H7 (cell line): ENCODE measurements at regions not wholly inside any gene's neighbourhood (a gene's known extent, or its start where the extent isn't known, plus 50 kb on each side); places are given as distances from the start of the nearest gene placed in this dataset.

Experiments used
- DNase-seq: peaks from one replicate; pipeline ENCODE4 v3.0.0; 2012
- H3K27me3 ChIP-seq: 2 replicates; pipeline ENCODE4 v1.6.0; 2011; ENCODE audit warnings: mild to moderate bottlenecking, low read length; ENCODE audit not compliant: control insufficient read depth, insufficient read depth
- H3K36me3 ChIP-seq: replicated peaks from 2 replicates; pipeline ENCODE4 v1.5.1; 2011; ENCODE audit warnings: low read length; ENCODE audit not compliant: control insufficient read depth, insufficient read depth
- H3K4me3 ChIP-seq: 2 replicates; pipeline ENCODE4 v1.5.1; 2011; ENCODE audit warnings: low read depth, mild to moderate bottlenecking, control low read depth, low read length, moderate library complexity; ENCODE audit not compliant: insufficient read depth

DNA sequence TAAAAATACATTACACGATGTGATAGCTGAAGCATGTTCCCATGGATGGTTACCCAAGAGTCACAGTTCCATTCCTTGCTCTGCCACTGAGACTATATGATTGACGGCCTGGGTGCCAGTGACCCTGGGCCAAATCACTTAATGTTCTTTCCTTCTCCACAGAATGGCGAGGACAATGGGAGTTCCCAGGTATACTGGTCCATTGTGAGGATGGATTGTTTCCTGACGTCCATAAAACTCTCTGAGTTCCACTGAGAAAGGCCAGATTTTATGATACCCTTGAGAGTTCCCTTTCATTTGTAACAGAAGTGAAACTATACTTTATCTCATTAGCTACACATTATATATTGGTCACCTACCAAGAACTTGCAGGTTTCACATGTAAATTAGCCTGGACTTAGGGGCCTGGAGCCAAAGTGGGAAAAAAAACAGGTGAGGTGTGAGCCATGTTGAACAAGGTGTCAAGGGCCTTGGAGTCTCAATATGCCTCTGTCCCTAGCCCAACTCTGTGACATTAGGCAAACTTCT, 502.2 kb upstream of the DAB1 start:
- H3K4me3 ChIP-seq, result no peak overlapping the region
- H3K27me3 ChIP-seq, result no peaks in the 10 kb centered on the region
- H3K36me3 ChIP-seq, result no peaks in the 10 kb centered on the region
- DNase-seq, result no peak

- Histone ChIP-seq H3K27me3 (no peaks in the 10 kb centered on the region), H3K4me3 (no peak overlapping the region), H3K36me3 (no peaks in the 10 kb centered on the region)
- no peak for DNase-seq
Measured at GRCh38 chr1:57925226-57925625, 501.4 kb upstream of the DAB1 start.

DNA sequence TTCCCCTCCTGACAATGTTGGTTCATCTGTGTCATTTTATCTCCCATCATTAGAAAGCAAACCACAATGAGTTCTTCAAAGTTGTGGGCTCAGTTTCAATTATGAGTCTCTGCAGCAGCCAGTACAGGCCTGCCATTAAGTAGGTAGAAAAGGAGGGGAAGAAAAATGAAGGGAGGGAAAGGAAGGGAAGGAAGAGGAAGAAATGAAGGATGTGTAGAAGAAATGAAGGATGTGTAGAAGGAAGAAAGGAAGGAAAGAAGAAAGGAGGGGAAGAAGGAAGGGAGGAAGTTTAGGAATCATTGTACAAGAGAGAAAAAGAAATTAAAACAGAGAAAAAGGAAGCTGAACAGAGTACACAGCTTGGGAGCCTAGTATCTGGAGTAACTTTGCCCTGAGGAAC, 498.3 kb upstream of the DAB1 start:
- no peak for DNase-seq
- Histone ChIP-seq H3K27me3 (no peaks in the 10 kb centered on the region), H3K4me3 (no peak overlapping the region), H3K36me3 (no peaks in the 10 kb centered on the region)

GRCh38 chr1:57916041-57916440, 492.2 kb upstream of the DAB1 start:
- DNase-seq, result no peak
- no peaks in the 10 kb centered on the region for H3K27me3 ChIP-seq

DNA sequence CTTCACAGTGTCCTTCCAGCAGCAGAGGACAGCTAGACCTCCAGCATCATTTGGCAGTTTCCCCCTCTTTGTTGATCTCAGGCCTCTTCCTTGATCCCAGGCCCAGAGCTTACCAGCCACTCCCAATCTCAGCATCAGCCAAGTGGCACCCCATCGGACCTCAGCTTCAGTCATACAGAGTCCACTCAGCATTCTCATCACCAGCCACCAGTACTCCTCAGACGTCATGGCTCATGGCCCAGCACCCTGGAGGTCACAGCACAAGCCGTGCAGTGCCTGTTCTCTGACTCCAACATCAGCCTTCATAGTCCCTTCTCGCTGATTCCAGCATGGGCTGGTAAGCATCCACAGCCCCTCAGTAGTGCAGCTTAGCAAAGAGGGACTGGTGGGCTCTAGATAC, 487.6 kb upstream of the DAB1 start:
- no peak overlapping the region for H3K4me3 ChIP-seq
- no peaks in the 10 kb centered on the region for H3K36me3 ChIP-seq
- no peaks in the 10 kb centered on the region for H3K27me3 ChIP-seq
- DNase-seq, result no peak

More at GRCh38 chr1:57916041-57916440, 492.2 kb upstream of the DAB1 start:
- Histone ChIP-seq H3K36me3 (no peaks in the 10 kb centered on the region), H3K4me3 (no peak overlapping the region)

- H3K27me3 ChIP-seq, result no peaks in the 10 kb centered on the region
- DNase-seq, result no peak
- H3K4me3 ChIP-seq, result no peak overlapping the region
- no peaks in the 10 kb centered on the region for H3K36me3 ChIP-seq
Measured at GRCh38 chr1:57910782-57911181, 486.9 kb upstream of the DAB1 start.

- no peaks in the 10 kb centered on the region for H3K27me3 ChIP-seq
- no peaks in the 10 kb centered on the region for H3K36me3 ChIP-seq
Measured at GRCh38 chr1:57910305-57910704, 486.4 kb upstream of the DAB1 start.

GRCh38 chr1:57908147-57908890, 484.5 kb upstream of the DAB1 start:
- DNase-seq, result no peak
- H3K27me3 ChIP-seq, result no peaks in the 10 kb centered on the region; the same call in 1 of the 2 replicates
- H3K4me3 ChIP-seq, result no peak overlapping the region
- H3K36me3 ChIP-seq, result no peaks in the 10 kb centered on the region

More at GRCh38 chr1:57910305-57910704, 486.4 kb upstream of the DAB1 start:
- H3K4me3 ChIP-seq, result no peak overlapping the region
- no peak for DNase-seq

- DNase-seq, result no peak
- no peaks in the 10 kb centered on the region; the same call in 1 of the 2 replicates for H3K27me3 ChIP-seq
- no peak overlapping the region for H3K4me3 ChIP-seq
- H3K36me3 ChIP-seq, result no peaks in the 10 kb centered on the region
Measured at GRCh38 chr1:57901208-57901919, 477.5 kb upstream of the DAB1 start.

DNA sequence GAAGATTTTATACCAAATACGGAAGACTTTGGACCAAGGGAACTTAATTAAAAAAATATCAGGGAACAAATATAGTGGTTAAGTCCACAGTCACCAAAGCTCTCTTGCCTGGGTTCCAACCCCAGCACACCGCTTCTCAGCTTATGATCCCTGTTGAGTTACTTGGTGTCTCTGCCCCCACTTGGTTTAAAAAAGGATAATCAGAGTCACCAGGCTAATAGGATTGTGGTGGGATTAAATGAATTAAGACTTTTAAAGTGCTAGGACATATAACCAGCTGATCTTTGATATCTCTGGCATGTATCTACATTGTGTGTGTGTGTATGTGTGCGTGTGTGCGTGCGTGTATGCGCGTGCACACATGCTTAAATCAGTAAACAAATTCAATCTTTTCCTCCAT, 474.7 kb upstream of the DAB1 start:
- Histone ChIP-seq H3K27me3 (no peaks in the 10 kb centered on the region; the same call in 1 of the 2 replicates), H3K36me3 (no peaks in the 10 kb centered on the region), H3K4me3 (no peak overlapping the region)
- no peak for DNase-seq

DNA sequence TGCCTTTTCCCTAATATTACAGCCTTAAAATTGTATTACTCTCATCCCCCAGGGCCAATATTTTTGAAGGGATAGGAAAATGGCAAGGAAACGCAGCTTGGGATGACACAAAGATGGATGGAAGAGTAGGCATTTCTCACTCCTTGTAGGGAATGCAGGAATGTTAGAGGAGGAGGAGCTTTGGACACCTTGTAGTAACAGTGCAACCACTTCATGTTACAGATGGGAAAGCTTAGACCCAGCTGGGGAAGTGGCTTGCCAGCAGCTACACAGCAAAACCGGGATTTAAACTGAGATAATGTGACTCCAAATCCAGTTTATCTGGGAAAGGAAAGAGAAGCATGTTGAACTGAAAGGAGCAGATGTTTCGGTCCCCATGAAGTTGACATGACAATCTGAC, 473.7 kb upstream of the DAB1 start:
- Histone ChIP-seq H3K36me3 (no peaks in the 10 kb centered on the region), H3K27me3 (no peaks in the 10 kb centered on the region)
- no peak for DNase-seq

DNA sequence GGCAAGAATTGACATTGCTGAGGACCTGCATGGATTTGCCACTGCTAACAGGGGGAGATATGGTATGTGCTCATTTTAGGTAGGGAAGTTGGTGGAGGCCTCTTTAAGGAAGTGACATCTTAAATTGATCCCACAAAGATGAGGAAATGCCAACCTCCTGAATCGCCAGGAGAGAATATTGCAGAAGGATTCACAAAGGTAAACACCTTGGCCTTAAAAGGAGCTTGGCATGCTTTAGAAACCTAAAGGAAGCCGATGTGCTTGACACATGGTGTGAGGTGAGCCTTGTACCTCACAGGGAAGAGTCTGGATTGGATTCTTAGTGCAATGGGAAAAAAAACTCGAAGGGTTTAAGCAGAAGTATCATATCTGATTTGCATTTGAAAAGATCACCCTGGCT, 470.5 kb upstream of the DAB1 start:
- no peaks in the 10 kb centered on the region for H3K36me3 ChIP-seq
- no peaks in the 10 kb centered on the region for H3K27me3 ChIP-seq
- no peak overlapping the region for H3K4me3 ChIP-seq
- no peak for DNase-seq

More for the DNA sequence above, 473.7 kb upstream of the DAB1 start:
- H3K4me3 ChIP-seq, result no peak overlapping the region

DNA sequence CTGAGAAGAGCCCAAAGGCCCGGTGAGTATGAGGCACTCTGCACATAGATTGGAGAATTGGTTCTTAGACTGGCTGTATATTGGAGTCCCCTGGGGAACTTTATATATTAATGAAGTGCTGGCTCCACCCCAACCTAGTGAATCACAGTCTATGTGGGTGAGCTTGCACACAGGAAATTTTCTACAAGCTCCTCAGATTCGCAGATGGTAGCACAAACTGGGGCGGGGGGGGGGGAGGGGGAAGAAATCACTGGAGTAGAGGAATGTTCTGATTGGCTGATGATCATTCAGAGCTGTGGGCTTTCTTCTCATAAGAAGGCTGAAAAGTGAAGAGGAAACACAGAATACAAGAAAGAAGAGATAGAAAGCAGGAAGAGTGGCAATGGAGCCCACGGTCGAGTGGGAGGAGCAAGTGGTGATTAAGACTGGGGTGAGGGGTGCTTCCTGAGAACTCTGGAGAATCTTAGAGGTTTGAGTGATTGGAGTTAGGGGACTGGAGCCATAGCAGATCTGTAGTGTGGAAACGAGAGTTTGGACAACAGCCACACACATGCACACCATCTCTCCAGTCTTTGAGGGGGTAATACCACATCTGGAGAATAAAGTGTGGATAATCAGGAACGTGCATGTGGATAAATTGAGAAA, 465.9 kb upstream of the DAB1 start:
- H3K27me3 ChIP-seq, result no peaks in the 10 kb centered on the region
- no peak for DNase-seq
- H3K36me3 ChIP-seq, result no peaks in the 10 kb centered on the region
- H3K4me3 ChIP-seq, result no peak overlapping the region

DNA sequence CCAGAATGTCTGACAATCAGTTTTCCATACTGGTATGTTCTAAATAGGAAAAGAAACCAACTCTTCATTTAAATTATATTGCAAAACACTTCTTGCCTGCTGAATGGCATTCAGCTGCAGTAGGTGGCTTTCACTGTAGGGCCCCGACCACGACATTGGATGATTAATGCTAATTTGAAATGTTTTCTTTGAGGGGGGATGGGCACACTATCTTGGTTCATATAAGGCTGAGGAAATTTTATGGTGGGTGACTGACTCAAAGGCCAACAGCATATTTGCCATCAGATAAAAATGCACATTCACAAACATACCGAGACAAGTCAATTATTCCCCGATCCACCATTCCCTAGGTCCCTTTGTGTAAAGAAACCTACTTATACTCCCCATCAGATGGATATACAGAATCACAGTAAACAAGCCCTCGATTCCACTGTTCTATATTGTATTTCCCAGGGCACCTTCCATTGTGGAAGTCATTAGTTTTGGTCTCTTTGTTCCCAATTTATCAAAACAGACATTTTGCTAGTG, 464.2 kb upstream of the DAB1 start:
- no peaks in the 10 kb centered on the region for H3K36me3 ChIP-seq
- no peak overlapping the region for H3K4me3 ChIP-seq
- no peak for DNase-seq
- no peaks in the 10 kb centered on the region for H3K27me3 ChIP-seq
